Progenitor cell of endocrine pancreas (in vitro differentiated cells): ENCODE measurements at regions not wholly inside any gene's neighbourhood (a gene's known extent, or its start where the extent isn't known, plus 50 kb on each side); places are given as distances from the start of the nearest gene placed in this dataset.
A peak's percentile ranks its signal among the peaks of the same experiment; 100 is the strongest.
"Not testable (repeated sequence)": the region's sequence is repeated elsewhere in the genome, so short reads cannot be mapped to it uniquely, and the experiment has no call there.

Experiments used
- DNase-seq: peaks from one replicate; pipeline ENCODE4 v3.0.0; 2021; ENCODE audit warnings: low spot score; ENCODE audit not compliant: unreplicated experiment
- H3K27ac Mint-ChIP-seq: 2 replicates; pipeline ENCODE4 v1.8.0; 2021; ENCODE audit warnings: mild to moderate bottlenecking, moderate library complexity, mixed read lengths
- H3K27me3 Mint-ChIP-seq: 2 replicates; pipeline ENCODE4 v1.8.0; 2021; ENCODE audit warnings: mixed read lengths
- H3K36me3 Mint-ChIP-seq: 2 replicates; pipeline ENCODE4 v1.8.0; 2022; ENCODE audit warnings: mixed read lengths; ENCODE audit not compliant: insufficient read depth
- H3K4me1 Mint-ChIP-seq: 2 replicates; pipeline ENCODE4 v1.8.0; 2021; ENCODE audit warnings: low read depth, mixed read lengths
- H3K4me3 Mint-ChIP-seq: 2 replicates; pipeline ENCODE4 v1.8.0; 2021; ENCODE audit warnings: low read depth, mild to moderate bottlenecking, moderate library complexity, mixed read lengths
- H3K9me3 Mint-ChIP-seq: 2 replicates; pipeline ENCODE4 v1.8.0; 2021; ENCODE audit warnings: low read depth, mixed read lengths
- CTCF ChIP-seq: fragments of 200-600 bp; sonication (generic); IDR thresholded peaks from one replicate; pipeline ENCODE4 v1.5.0; 2021; ENCODE audit warnings: antibody characterized with exemption, mild to moderate bottlenecking; ENCODE audit not compliant: unreplicated experiment

- H3K27me3 Mint-ChIP-seq = no peaks in the 10 kb centered on the region
- H3K36me3 Mint-ChIP-seq = peaks cover 1% of the 10 kb centered on the region
- no peak for TF ChIP-seq CTCF
- DNase-seq = no peak
- H3K4me3 Mint-ChIP-seq = no peak overlapping the region
- peaks cover 1% of the 10 kb centered on the region for H3K4me1 Mint-ChIP-seq
- no peak overlapping the region for H3K27ac Mint-ChIP-seq
- H3K9me3 Mint-ChIP-seq = no peaks in the 10 kb centered on the region
Measured at GRCh38 chr20:19920381-19921138, 96.6 kb upstream of the NAA20 start.

- no peaks in the 10 kb centered on the region for H3K9me3 Mint-ChIP-seq
- H3K27me3 Mint-ChIP-seq = no peaks in the 10 kb centered on the region
- no peak for TF ChIP-seq CTCF
- H3K27ac Mint-ChIP-seq = peak overlapping the region; percentile 24
- DNase-seq = no peak
- peaks cover 1% of the 10 kb centered on the region for H3K36me3 Mint-ChIP-seq
- no peak overlapping the region for H3K4me3 Mint-ChIP-seq
- H3K4me1 Mint-ChIP-seq = peaks cover 1% of the 10 kb centered on the region
Measured at GRCh38 chr20:19921284-19921793, 95.8 kb upstream of the NAA20 start.

GRCh38 chr20:19921829-19922228 is 95.3 kb upstream of the NAA20 start:
- not testable (repeated sequence) for H3K9me3 Mint-ChIP-seq, H3K27me3 Mint-ChIP-seq, H3K4me3 Mint-ChIP-seq, H3K4me1 Mint-ChIP-seq, H3K36me3 Mint-ChIP-seq, DNase-seq, H3K27ac Mint-ChIP-seq

GRCh38 chr20:19922716-19923115 is 94.4 kb upstream of the NAA20 start:
- no peak for TF ChIP-seq CTCF
- Mint-ChIP-seq H3K27ac (no peak overlapping the region), H3K36me3 (peaks cover 1% of the 10 kb centered on the region), H3K4me3 (no peak overlapping the region), H3K27me3 (no peaks in the 10 kb centered on the region), H3K4me1 (peaks cover 4% of the 10 kb centered on the region), H3K9me3 (no peaks in the 10 kb centered on the region)
- no peak for DNase-seq

- TF ChIP-seq CTCF = no peak
- H3K27me3 Mint-ChIP-seq = no peaks in the 10 kb centered on the region
- H3K36me3 Mint-ChIP-seq = peaks cover 1% of the 10 kb centered on the region
- no peak overlapping the region for H3K27ac Mint-ChIP-seq
- peaks cover 6% of the 10 kb centered on the region for H3K4me1 Mint-ChIP-seq
- no peaks in the 10 kb centered on the region for H3K9me3 Mint-ChIP-seq
- DNase-seq = no peak
- no peak overlapping the region for H3K4me3 Mint-ChIP-seq
Measured at GRCh38 chr20:19923762-19924161, 93.4 kb upstream of the NAA20 start.

- Mint-ChIP-seq H3K4me1 (peaks cover 7% of the 10 kb centered on the region), H3K27me3 (no peaks in the 10 kb centered on the region), H3K27ac (no peak overlapping the region), H3K4me3 (no peak overlapping the region), H3K9me3 (no peaks in the 10 kb centered on the region), H3K36me3 (peaks cover 1% of the 10 kb centered on the region)
- TF ChIP-seq CTCF = no peak
- DNase-seq = no peak
Measured at GRCh38 chr20:19924255-19924654, 92.9 kb upstream of the NAA20 start.
